Urinary bladder (tissue), 3 donors: ENCODE measurements at regions not wholly inside any gene's neighbourhood (a gene's known extent, or its start where the extent isn't known, plus 50 kb on each side); places are given as distances from the start of the nearest gene placed in this dataset.

Source experiments
- DNase-seq: peaks from one replicate; pipeline ENCODE4 v3.0.0-alpha.2; 2015; ENCODE audit errors: extremely low spot score
- H3K27ac ChIP-seq: one replicate; pipeline ENCODE4 v1.5.1; 2013; ENCODE audit warnings: low read depth, mild to moderate bottlenecking, moderate library complexity
- H3K36me3 ChIP-seq: one replicate; pipeline ENCODE4 v1.6.1; 2013; ENCODE audit warnings: mild to moderate bottlenecking, moderate library complexity; ENCODE audit not compliant: insufficient read depth
- H3K4me1 ChIP-seq: one replicate; pipeline ENCODE4 v1.6.1; 2013; ENCODE audit warnings: mild to moderate bottlenecking, moderate library complexity; ENCODE audit not compliant: insufficient read depth
- H3K4me3 ChIP-seq: one replicate; pipeline ENCODE4 v1.5.1; 2013; ENCODE audit warnings: low read depth, low read length
- WGBS: extraction: QIAGEN DNeasy Blood & Tissue Kit; methylation state at CpG from one replicate; pipeline ENCODE4 v1.1.7; 2013; 5-methylcytosine and 5-hydroxymethylcytosine counted together
- donor health status: healthy with polysubstance abuse.
- donor health status: healthy.

DNA sequence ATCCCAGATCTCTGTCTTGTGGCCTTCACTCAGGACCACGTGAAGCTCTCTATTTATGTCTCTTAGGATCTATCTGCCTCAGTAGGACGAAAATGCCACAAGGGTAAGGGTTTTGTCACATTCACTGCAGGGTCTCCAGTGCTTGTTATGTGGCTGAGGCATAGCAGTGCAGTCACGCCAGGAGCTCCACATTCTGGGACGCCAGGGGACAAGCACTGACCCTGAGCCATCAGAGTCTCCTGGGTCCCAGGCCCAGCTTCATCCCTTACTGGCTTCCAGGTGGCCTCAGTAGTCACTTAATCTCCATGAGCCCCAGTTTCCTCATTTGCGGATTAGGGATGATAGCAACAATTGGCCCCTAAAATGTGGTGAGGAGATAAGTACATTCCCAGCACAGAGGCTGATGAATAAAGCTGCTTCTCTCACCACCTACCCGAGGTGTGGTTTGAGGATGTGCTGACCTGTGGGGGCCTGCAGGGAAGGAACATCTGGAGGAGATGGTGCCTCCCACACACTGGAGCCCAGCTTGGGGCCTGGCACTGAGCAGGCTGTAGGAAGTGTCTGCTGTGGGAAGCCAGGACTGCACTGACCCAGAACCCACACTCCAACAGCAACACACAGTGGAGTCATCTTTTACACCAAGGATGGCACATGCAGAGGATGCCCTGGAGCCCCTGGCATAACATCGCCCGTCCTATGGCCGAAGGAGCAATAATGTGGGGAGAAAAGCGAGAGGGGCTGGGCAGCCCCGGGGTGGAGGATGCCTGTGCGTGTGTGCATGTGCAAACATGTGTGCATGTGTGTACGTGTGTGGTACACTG, 93.2 kb upstream of the IQSEC1 start:
- DNase-seq: no peak
- WGBS: 77% methylated on average over 13 of the region's 13 CpGs
- Histone ChIP-seq H3K27ac (no peak overlapping the region), H3K4me3 (no peak overlapping the region), H3K36me3 (no peaks in the 10 kb centered on the region), H3K4me1 (no peaks in the 10 kb centered on the region)

DNA sequence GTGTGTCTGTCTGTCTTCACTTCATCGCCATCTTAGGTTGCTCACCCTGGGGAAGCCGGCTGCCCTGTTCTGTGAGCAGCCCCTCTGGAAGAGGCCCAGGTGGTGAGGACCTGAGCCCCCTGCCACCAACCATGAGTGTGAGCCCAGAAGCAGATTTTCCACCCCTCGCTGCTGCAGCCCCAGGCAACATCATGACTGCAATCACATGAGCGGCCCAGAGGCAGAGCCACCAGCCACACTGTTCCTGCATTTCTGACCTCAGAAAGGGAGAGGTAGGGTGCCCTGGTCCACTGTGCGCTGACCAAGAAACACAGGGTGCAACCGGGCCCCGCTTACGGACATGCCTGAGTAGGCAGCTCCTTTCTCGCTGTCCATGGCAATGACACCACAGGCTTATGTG, 92.3 kb upstream of the IQSEC1 start:
- Histone ChIP-seq H3K36me3 (no peaks in the 10 kb centered on the region), H3K27ac (no peak overlapping the region), H3K4me3 (no peak overlapping the region), H3K4me1 (no peaks in the 10 kb centered on the region)
- DNase-seq: no peak
- 89% methylated on average over 9 of the region's 9 CpGs for WGBS

DNA sequence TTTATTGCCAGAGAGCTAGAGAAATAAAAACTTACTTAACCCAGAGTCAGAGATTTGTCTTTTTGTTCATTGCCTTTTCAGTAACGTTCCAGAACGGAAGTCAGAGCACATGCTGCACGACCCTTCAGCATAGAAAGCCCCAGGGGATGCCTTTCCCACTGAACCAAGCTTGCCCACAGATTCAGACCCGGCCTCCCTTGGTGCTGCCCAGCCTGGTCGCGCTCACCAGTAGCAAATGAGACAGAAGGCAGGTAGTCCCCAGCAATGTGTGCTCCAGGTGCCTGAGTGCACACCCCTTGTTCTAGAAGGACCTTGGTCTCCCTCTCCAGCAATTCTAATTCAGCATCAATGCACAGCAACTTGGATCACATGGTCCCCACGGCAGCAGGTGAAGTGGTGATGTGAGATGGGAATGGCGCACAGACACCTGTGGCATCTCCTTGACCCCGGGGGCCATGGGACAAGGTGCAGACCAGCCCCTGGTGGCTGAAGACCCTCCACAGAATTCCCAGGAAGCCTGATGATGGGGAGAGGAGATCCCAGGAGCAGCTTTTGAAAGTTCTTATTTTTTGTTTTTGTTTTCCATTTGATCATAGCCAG, 91.8 kb upstream of the IQSEC1 start:
- Histone ChIP-seq H3K4me3 (no peak overlapping the region), H3K4me1 (no peaks in the 10 kb centered on the region), H3K36me3 (no peaks in the 10 kb centered on the region), H3K27ac (no peak overlapping the region)
- 70% methylated on average over 9 of the region's 9 CpGs for WGBS
- no peak for DNase-seq

GRCh38 chr3:13163848-13164382, 90.7 kb upstream of the IQSEC1 start:
- H3K4me3 ChIP-seq: no peak overlapping the region
- H3K27ac ChIP-seq: no peak overlapping the region
- no peaks in the 10 kb centered on the region for H3K36me3 ChIP-seq
- no peaks in the 10 kb centered on the region for H3K4me1 ChIP-seq
- 90% methylated on average over 16 of the region's 16 CpGs for WGBS
- DNase-seq: no peak

GRCh38 chr3:13162549-13163320, 89.5 kb upstream of the IQSEC1 start:
- no peak overlapping the region for H3K4me3 ChIP-seq
- DNase-seq: no peak
- H3K36me3 ChIP-seq: no peaks in the 10 kb centered on the region
- H3K27ac ChIP-seq: no peak overlapping the region
- no peaks in the 10 kb centered on the region for H3K4me1 ChIP-seq
- 70% methylated on average over 9 of the region's 9 CpGs for WGBS

- Histone ChIP-seq H3K4me3 (no peak overlapping the region), H3K4me1 (no peaks in the 10 kb centered on the region), H3K36me3 (no peaks in the 10 kb centered on the region), H3K27ac (no peak overlapping the region)
- 83% methylated on average over 18 of the region's 18 CpGs for WGBS
- no peak for DNase-seq
Observed at GRCh38 chr3:13161771-13162535, 88.7 kb upstream of the IQSEC1 start.

DNA sequence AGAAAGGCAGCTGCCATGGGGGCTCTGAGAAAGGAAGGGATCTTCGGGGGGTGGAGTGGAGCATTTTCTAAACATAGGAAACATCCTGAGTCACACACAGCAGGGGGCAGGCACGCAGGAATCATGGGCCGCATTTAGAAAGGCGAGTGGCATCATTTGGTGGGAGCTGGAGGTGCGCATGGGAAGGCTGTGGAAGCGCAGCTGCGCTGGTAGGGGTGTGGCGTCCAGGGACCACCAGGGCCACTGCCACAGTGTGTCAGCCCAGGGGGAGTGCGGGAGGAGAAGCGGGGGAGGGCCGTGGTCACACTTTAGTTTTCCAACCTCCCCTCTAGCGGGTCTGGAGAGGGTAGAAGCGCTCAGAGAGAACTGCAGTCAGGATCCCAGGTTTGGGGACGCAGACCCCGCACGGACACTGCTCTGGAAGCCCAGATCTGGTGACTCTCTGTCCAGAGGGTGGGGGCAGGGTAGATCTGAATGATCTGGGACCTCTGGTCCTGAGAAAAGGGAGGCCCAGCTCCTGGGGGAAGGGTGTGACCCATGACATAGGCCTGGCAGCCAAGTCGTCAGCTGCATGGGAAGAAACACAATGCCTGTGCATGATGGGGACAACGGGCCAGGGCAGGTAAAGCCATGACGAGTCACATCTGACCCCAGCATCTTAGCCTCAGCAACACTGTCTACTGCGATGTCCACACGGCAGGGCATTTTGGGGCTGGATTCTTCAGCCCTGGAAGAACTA, 88.0 kb upstream of the IQSEC1 start:
- DNase-seq: no peak
- 67% methylated on average over 21 of the region's 21 CpGs for WGBS
- Histone ChIP-seq H3K27ac (no peak overlapping the region), H3K36me3 (no peaks in the 10 kb centered on the region), H3K4me3 (no peak overlapping the region), H3K4me1 (no peaks in the 10 kb centered on the region)

DNA sequence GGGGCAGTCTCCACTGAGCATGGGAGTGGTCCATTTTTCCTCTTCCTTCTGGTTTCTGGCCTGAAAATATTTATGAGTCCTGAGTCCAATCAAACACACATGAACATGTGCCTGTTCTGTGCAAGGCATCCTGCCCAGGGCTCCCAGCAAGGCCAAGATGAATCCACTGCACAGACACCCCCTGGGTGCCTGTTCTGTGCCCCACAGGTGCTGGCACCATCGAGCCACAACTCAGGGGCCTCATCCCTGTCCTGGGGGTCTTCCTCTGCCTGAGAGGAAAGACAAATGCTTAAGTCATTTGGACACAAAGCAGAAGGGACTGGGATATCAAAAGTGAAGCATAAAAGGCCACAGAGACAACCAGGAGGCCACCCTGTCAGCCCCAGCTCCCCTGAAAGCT, 87.4 kb upstream of the IQSEC1 start:
- Histone ChIP-seq H3K4me3 (no peak overlapping the region), H3K36me3 (no peaks in the 10 kb centered on the region), H3K27ac (no peak overlapping the region), H3K4me1 (no peaks in the 10 kb centered on the region)
- no peak for DNase-seq
- WGBS: 34% methylated on average over 1 of the region's 1 CpG

DNA sequence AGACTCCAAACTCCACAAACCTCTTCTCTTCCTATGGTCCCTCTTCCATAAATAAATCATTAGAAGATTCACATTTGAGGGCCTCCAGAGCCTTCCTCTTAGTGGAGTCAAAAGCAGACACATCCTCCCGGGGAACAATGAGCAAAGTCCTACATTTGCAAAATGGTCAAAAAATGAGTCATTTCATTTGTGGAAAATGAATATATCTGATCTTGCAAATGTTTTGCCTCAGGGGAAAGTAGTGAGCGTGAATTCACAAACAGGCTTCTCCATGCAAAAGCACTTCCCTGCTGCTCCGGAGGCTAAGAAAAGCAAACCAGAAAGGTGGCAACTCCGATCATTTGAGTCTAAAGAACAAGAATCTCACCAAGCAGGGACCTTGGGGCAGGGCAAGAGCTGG, 86.7 kb upstream of the IQSEC1 start:
- Histone ChIP-seq H3K36me3 (no peaks in the 10 kb centered on the region), H3K27ac (no peak overlapping the region), H3K4me3 (no peak overlapping the region), H3K4me1 (no peaks in the 10 kb centered on the region)
- WGBS: 76% methylated on average over 4 of the region's 4 CpGs
- DNase-seq: no peak

DNA sequence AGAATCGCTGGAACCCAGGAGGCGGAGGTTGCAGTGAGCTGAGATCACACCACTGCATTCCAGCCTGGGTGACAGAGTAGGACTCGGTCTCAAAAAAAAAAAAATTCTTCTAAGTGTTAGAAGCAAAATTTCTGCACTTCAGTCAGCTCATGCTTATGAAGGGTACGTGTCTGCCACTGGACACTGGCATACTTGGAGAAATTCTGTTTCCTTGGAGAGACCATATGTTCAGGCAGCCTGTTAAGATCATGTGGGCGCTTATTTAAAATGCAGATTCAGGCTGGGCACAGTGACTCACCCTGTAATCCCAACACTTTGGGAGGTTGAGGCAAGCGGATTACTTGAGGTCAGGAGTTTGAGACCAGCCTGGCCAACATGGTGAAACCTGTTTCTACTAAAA, 85.6 kb upstream of the IQSEC1 start:
- DNase-seq: no peak
- WGBS: 87% methylated on average over 6 of the region's 6 CpGs
- no peaks in the 10 kb centered on the region for H3K4me1 ChIP-seq
- H3K36me3 ChIP-seq: no peaks in the 10 kb centered on the region
- H3K4me3 ChIP-seq: no peak overlapping the region
- H3K27ac ChIP-seq: no peak overlapping the region

DNA sequence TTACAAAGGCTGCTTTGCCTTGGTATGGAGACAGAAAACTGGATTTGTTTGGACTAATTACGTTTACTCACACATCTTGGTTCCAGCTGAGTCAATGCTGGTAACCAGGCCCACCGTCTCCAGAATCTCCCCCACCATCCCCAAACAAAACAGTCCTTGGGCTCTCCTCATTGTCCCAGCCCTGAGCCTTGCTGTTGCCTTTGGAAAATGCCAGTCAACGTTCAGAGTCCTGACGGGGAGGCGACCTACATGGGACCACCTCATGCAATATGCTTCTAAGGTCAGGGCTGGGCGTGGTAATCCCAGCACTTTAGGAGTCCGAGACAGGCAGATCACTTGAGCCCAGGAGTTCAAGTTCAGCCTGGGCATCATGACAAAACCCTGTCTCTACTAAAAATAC, 85.2 kb upstream of the IQSEC1 start:
- no peak overlapping the region for H3K4me3 ChIP-seq
- H3K36me3 ChIP-seq: no peaks in the 10 kb centered on the region
- WGBS: 76% methylated on average over 7 of the region's 7 CpGs
- H3K4me1 ChIP-seq: no peaks in the 10 kb centered on the region
- H3K27ac ChIP-seq: no peak overlapping the region
- no peak for DNase-seq

GRCh38 chr3:13157986-13158385, 84.8 kb upstream of the IQSEC1 start:
- Histone ChIP-seq H3K4me1 (no peaks in the 10 kb centered on the region), H3K36me3 (no peaks in the 10 kb centered on the region), H3K4me3 (no peak overlapping the region), H3K27ac (no peak overlapping the region)
- WGBS: 81% methylated on average over 8 of the region's 8 CpGs
- no peak for DNase-seq
